ENCODE measurements at regions not wholly inside any gene's neighbourhood (a gene's known extent, or its start where the extent isn't known, plus 50 kb on each side); places are given as distances from the start of the nearest gene placed in this dataset.

GRCh38 chr2:185278761-185279160 is 459.8 kb upstream of the FSIP2 start:
- Histone ChIP-seq H3K27ac (ENCODE audit: low read depth, low read length) (no peak overlapping the region), H2AFZ (ENCODE audit: low read length) (no peak overlapping the region), H3K56ac (replicated peaks; ENCODE audit: insufficient read length, low read depth, low read length) (no peak overlapping the region), H3K9me3 (ENCODE audit: insufficient read depth in 2 of 2, low read depth in 1 of 2, low read length in 1 of 2) (no peaks in the 10 kb centered on the region), H3K36me3 (ENCODE audit: control insufficient read depth in 2 of 4, insufficient read depth in 4 of 4, low read length in 3 of 4) (no peaks in the 10 kb centered on the region), H3K4me1 (replicated peaks in 1 of 4; ENCODE audit: control insufficient read depth in 3 of 4, insufficient read depth in 4 of 4, low read length in 3 of 4) (no peaks in the 10 kb centered on the region), H2BK15ac (ENCODE audit: low read length) (no peak overlapping the region), H3K23me2 (ENCODE audit: low read depth, low read length) (no peaks in the 10 kb centered on the region), H3K4me3 (ENCODE audit: extremely low read depth in 1 of 4, insufficient read depth in 2 of 4, low read depth in 3 of 4, low read length in 4 of 4) (no peak overlapping the region), H3K4ac (replicated peaks; ENCODE audit: insufficient read length, low read depth, low read length) (no peak overlapping the region), H2BK12ac (ENCODE audit: low read depth, low read length) (no peak overlapping the region), H4K8ac (ENCODE audit: extremely low read depth, insufficient read depth, low read length) (no peak overlapping the region), H3K79me2 (ENCODE audit: control insufficient read depth in 1 of 2, insufficient read depth in 2 of 2, low read length in 2 of 2) (no peaks in the 10 kb centered on the region), H3K27me3 (replicated peaks in 1 of 4; ENCODE audit: control insufficient read depth in 3 of 4, extremely low read depth in 1 of 4, insufficient read depth in 3 of 4, low read length in 3 of 4) (no peaks in the 10 kb centered on the region), H2AK5ac (ENCODE audit: low read depth, low read length) (no peak overlapping the region), H3K79me1 (ENCODE audit: low read depth, low read length) (no peaks in the 10 kb centered on the region), H3K23ac (ENCODE audit: insufficient read length) (no peak overlapping the region), H4K20me1 (replicated peaks in 1 of 2; ENCODE audit: control insufficient read depth in 1 of 2, insufficient read depth in 2 of 2, low read length in 2 of 2) (no peaks in the 10 kb centered on the region), H4K5ac (ENCODE audit: insufficient read length, low read depth, low read length) (no peak overlapping the region), H2BK20ac (ENCODE audit: low read length) (no peak overlapping the region), H2BK5ac (ENCODE audit: low read depth, low read length) (no peak overlapping the region), H3K18ac (ENCODE audit: extremely low read depth, low read length) (no peak overlapping the region), H2BK120ac (replicated peaks; ENCODE audit: low read depth, low read length) (no peak overlapping the region), H3K9ac (replicated peaks in 1 of 4; ENCODE audit: extremely low read depth in 1 of 4, low read depth in 3 of 4, low read length in 3 of 4) (no peak overlapping the region), H3K14ac (ENCODE audit: insufficient read length) (no peak overlapping the region), H3K4me2 (ENCODE audit: insufficient read depth in 1 of 2, low read depth in 2 of 2, low read length in 2 of 2) (no peak overlapping the region), H4K91ac (replicated peaks; ENCODE audit: insufficient read length, low read length) (no peak overlapping the region)
- ChIA-PET CTCF (ENCODE audit: partially characterized antibody) (interaction anchor here (0.7 to 8.3 kb wide), 9 partner anchors 12 to 1921 kb away, joined by 3 to 44 read pairs (median 4); no protein-coding TSS in a partner anchor), POLR2A (ENCODE audit: partially characterized antibody) (interaction anchor here (0.7 kb wide), 1 partner anchor 17 kb away, joined by 3 read pairs; no protein-coding TSS in a partner anchor)
- WGBS, 2 experiments (ENCODE audit: extremely low coverage in 1 of 2, insufficient coverage in 1 of 2, insufficient read length in 1 of 2, insufficient replicate concordance in 2 of 2, low coverage in 1 of 2, low lambda C conversion rate in 2 of 2, missing lambda C conversion rate in 1 of 2), result 85% methylated on average over 2 of the region's 2 CpGs; no CpG with 5 or more reads in 1 of the 2 experiments
- DNase-seq (ENCODE audit: low read depth in 1 of 2, low spot score in 2 of 2) (no peak), FAIRE-seq (no peak)
- TF ChIP-seq JUND (IDR thresholded peaks at IDR 0.05; ENCODE audit: low read length) (no peak), EGR1 (IDR thresholded peaks at IDR 0.05; ENCODE audit: borderline replicate concordance, low read depth, low read length) (no peak), CBX5 (IDR thresholded peaks at IDR 0.05; ENCODE audit: low read depth, low read length) (no peak), GTF2F1 (IDR thresholded peaks at IDR 0.05; ENCODE audit: borderline replicate concordance, low read depth, low read length) (no peak), HDAC6 (IDR thresholded peaks at IDR 0.05; ENCODE audit: low read depth, low read length) (no peak), NANOG (IDR thresholded peaks at IDR 0.05; ENCODE audit: insufficient read depth, low read depth, low read length, poor library complexity, severe bottlenecking) (no peak), CEBPB (IDR thresholded peaks at IDR 0.05; ENCODE audit: low read depth, low read length) (no peak), POLR2A (IDR thresholded peaks at IDR 0.05; ENCODE audit: control extremely low read depth in 1 of 2, low read depth in 2 of 2, low read length in 2 of 2) (no peak), POLR2AphosphoS5 (IDR thresholded peaks at IDR 0.05; ENCODE audit: low read depth, low read length) (no peak), MAX (IDR thresholded peaks at IDR 0.05) (no peak), SP4 (IDR thresholded peaks at IDR 0.05; ENCODE audit: low read length) (no peak), TAF1 (IDR thresholded peaks at IDR 0.05; ENCODE audit: low read depth, low read length) (no peak), POU5F1 (IDR thresholded peaks at IDR 0.05; ENCODE audit: low read depth, low read length) (no peak), CHD1 (IDR thresholded peaks at IDR 0.05; ENCODE audit: low read depth, low read length) (no peak), ATF2 (IDR thresholded peaks at IDR 0.05; ENCODE audit: low read length) (no peak)

Measured in H1 (cell line).